Calu3 (cell line): ENCODE measurements at regions not wholly inside any gene's neighbourhood (a gene's known extent, or its start where the extent isn't known, plus 50 kb on each side); places are given as distances from the start of the nearest gene placed in this dataset.
"Not testable (repeated sequence)": the region's sequence is repeated elsewhere in the genome, so short reads cannot be mapped to it uniquely, and the experiment has no call there.

Source experiments
- BruUV-seq: library from RNA; stranded (reverse); fragments of 400-500 nt; replicated peaks from 2 replicates; lab custom pipeline; 2021; lab: Mats Ljungman, UMichigan
- CTCF ChIA-PET: fragments of 300-600 bp; sonication (Branson Sonifier 250); formaldehyde crosslinking; loops from one replicate; lab custom pipeline; 2022; ENCODE audit warnings: antibody characterized with exemption; lab: Charles Lee
- DNase-seq: peaks from one replicate; pipeline ENCODE4 v3.0.0; 2022
- H3K27ac Mint-ChIP-seq: one replicate; pipeline ENCODE4 v1.8.0; 2022; ENCODE audit warnings: mixed read lengths; ENCODE audit not compliant: unreplicated experiment
- H3K27me3 Mint-ChIP-seq: one replicate; pipeline ENCODE4 v1.8.0; 2022; ENCODE audit warnings: mixed read lengths; ENCODE audit not compliant: unreplicated experiment
- H3K36me3 Mint-ChIP-seq: one replicate; pipeline ENCODE4 v1.8.0; 2022; ENCODE audit warnings: mild to moderate bottlenecking, moderate library complexity, mixed read lengths; ENCODE audit not compliant: insufficient read depth, unreplicated experiment
- H3K4me1 Mint-ChIP-seq: one replicate; pipeline ENCODE4 v1.8.0; 2022; ENCODE audit warnings: mild to moderate bottlenecking, low read depth, mixed read lengths; ENCODE audit not compliant: unreplicated experiment
- H3K4me3 Mint-ChIP-seq: one replicate; pipeline ENCODE4 v1.8.0; 2022; ENCODE audit warnings: mild to moderate bottlenecking, low read depth, moderate library complexity, mixed read lengths; ENCODE audit not compliant: unreplicated experiment
- H3K9me3 Mint-ChIP-seq: one replicate; pipeline ENCODE4 v1.8.0; 2022; ENCODE audit warnings: low read depth, mixed read lengths; ENCODE audit not compliant: unreplicated experiment
- CTCF ChIP-seq: fragments of 200-600 bp; IDR thresholded peaks from one replicate; pipeline ENCODE4 v1.8.0; 2022; ENCODE audit warnings: antibody characterized with exemption; ENCODE audit not compliant: unreplicated experiment
- intact Hi-C: fragments of 100-400 bp; cut with micrococcal nuclease; formaldehyde crosslinking; loops from one replicate; pipeline ENCODE4 v1.10.0; 2022; ENCODE audit not compliant: unreplicated experiment

GRCh38 chr13:111434578-111435159 lies 114.2 kb downstream of the TEX29 start:
- DNase-seq: no peak
- CTCF ChIA-PET: no interaction called here
- Mint-ChIP-seq H3K9me3 (peaks cover 3% of the 10 kb centered on the region), H3K4me3 (no peak overlapping the region), H3K27me3 (peaks cover 56% of the 10 kb centered on the region), H3K27ac (no peak overlapping the region), H3K4me1 (no peaks in the 10 kb centered on the region), H3K36me3 (no peaks in the 10 kb centered on the region)
- intact Hi-C loops: no loop called here
- TF ChIP-seq CTCF: no peak
- no TSS peak for BruUV-seq

DNA sequence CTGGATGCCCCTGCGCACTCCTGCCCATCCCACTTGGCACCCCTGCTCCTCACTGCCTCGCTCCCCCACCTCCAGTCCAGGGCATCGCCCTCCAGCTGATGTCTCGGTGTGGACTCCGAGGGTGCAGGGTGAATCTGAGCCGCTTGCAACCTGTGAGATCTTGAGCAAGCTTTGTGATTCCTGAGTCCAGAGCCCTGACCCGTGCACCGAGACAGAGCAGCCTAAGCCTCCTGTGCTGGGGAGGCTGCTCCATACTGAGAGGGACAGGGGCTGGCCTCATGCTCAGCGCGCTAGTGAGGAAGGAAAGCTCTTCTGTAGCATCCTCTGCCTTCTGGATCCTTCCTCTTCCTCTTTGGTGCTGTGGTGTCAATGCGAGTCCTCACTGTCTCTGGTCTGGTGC lies 116.0 kb downstream of the TEX29 start:
- intact Hi-C loops: no loop called here
- H3K27ac Mint-ChIP-seq: no peak overlapping the region
- CTCF ChIA-PET: no interaction called here
- peaks cover 5% of the 10 kb centered on the region for H3K9me3 Mint-ChIP-seq
- no peak overlapping the region for H3K4me3 Mint-ChIP-seq
- peaks cover 44% of the 10 kb centered on the region for H3K27me3 Mint-ChIP-seq
- no peak for TF ChIP-seq CTCF
- DNase-seq: no peak
- no TSS peak for BruUV-seq
- no peaks in the 10 kb centered on the region for H3K36me3 Mint-ChIP-seq
- no peaks in the 10 kb centered on the region for H3K4me1 Mint-ChIP-seq

DNA sequence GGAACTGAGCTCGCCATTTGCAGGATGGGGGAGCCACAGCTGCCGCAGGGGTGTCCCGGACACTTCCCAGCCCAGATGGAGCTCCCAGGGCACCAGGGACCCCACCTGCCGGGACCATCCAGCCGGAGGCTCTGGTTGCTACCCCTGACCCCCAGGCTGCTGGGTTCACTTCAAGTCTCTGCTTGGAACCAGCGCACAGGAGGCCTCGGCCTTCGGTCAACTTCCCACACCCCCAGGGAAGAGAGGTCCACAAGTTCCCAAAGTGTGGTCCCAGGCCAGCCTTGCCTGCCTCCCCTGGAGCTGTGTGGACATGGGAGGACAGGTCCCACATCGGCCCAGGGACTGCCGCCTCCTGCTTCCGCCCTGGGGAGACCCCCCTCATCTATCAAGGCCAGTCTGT lies 117.0 kb downstream of the TEX29 start:
- TF ChIP-seq CTCF: no peak
- intact Hi-C loops: no loop called here
- no peak overlapping the region for H3K4me3 Mint-ChIP-seq
- BruUV-seq: no TSS peak
- CTCF ChIA-PET: no interaction called here
- H3K4me1 Mint-ChIP-seq: no peaks in the 10 kb centered on the region
- no peak for DNase-seq
- peaks cover 5% of the 10 kb centered on the region for H3K9me3 Mint-ChIP-seq
- H3K27ac Mint-ChIP-seq: no peak overlapping the region
- H3K36me3 Mint-ChIP-seq: no peaks in the 10 kb centered on the region
- peaks cover 34% of the 10 kb centered on the region for H3K27me3 Mint-ChIP-seq

GRCh38 chr13:111437856-111438547 lies 117.6 kb downstream of the TEX29 start:
- intact Hi-C loops: no loop called here
- peaks cover 5% of the 10 kb centered on the region for H3K9me3 Mint-ChIP-seq
- H3K36me3 Mint-ChIP-seq: no peaks in the 10 kb centered on the region
- TF ChIP-seq CTCF: no peak
- no peak overlapping the region for H3K27ac Mint-ChIP-seq
- DNase-seq: no peak
- H3K27me3 Mint-ChIP-seq: peaks cover 28% of the 10 kb centered on the region
- H3K4me1 Mint-ChIP-seq: no peaks in the 10 kb centered on the region
- H3K4me3 Mint-ChIP-seq: no peak overlapping the region
- CTCF ChIA-PET: no interaction called here
- BruUV-seq: no TSS peak

DNA sequence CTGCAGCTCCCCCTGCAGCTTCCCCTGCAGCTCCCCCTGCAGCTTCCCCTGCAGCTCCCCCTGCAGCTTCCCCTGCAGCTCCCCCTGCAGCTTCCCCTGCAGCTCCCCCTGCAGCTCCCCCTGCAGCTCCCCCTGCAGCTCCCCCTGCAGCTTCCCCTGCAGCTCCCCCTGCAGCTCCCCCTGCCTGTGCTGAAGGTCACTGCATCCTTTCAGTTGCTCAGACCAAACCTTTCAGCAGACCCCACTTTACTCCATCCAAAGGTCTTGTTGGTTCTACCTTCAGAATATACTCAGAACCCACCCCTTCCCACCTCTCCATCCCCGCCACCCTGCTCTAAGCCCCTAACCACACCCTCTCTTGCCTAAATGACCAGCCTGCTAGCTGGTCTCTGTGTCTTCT lies 120.0 kb downstream of the TEX29 start:
- H3K4me3 Mint-ChIP-seq, H3K27ac Mint-ChIP-seq, DNase-seq, H3K4me1 Mint-ChIP-seq, H3K9me3 Mint-ChIP-seq, H3K36me3 Mint-ChIP-seq, BruUV-seq, CTCF ChIA-PET, intact Hi-C loops: not testable (repeated sequence)
- H3K27me3 Mint-ChIP-seq: peaks cover 12% of the 10 kb centered on the region
